Testis (tissue), 2 donors: ENCODE measurements at regions not wholly inside any gene's neighbourhood (a gene's known extent, or its start where the extent isn't known, plus 50 kb on each side); places are given as distances from the start of the nearest gene placed in this dataset.

ENCODE experiments used
- CTCF ChIP-seq, 3 experiments: fragments of 450-650 bp in 2 of 3; fragments of 200-600 bp in 1 of 3; sonication (generic) in 1 of 3; IDR thresholded peaks; one replicate each; pipeline ENCODE4 v1.5.1; 2016 to 2019; ENCODE audit warnings: antibody characterized with exemption in 3 of 3, mild to moderate bottlenecking in 2 of 3, moderate library complexity in 1 of 3
- POLR2A ChIP-seq: fragments of 450-650 bp; IDR thresholded peaks from one replicate; pipeline ENCODE4 v1.6.1; 2017; ENCODE audit warnings: antibody characterized with exemption, mild to moderate bottlenecking, moderate library complexity

- TF ChIP-seq CTCF (IDR thresholded peaks at IDR 0.05) (no peak), POLR2A (no peak)
Observed at GRCh38 chr11:70645537-70645936, 247.2 kb downstream of the CTTN start.
